ENCODE measurements at regions not wholly inside any gene's neighbourhood (a gene's known extent, or its start where the extent isn't known, plus 50 kb on each side); places are given as distances from the start of the nearest gene placed in this dataset.
"Not testable (repeated sequence)": the region's sequence is repeated elsewhere in the genome, so short reads cannot be mapped to it uniquely, and the experiment has no call there.

- not testable (repeated sequence) for TF ChIP-seq PKNOX1 (IDR thresholded peaks at IDR 0.05); ARNT (IDR thresholded peaks at IDR 0.05); SP1 (IDR thresholded peaks at IDR 0.05); NFRKB (IDR thresholded peaks at IDR 0.05); FOXM1 (IDR thresholded peaks at IDR 0.05; ENCODE audit: borderline replicate concordance); L3MBTL2 (conservative IDR thresholded peaks at IDR 0.05); SUZ12 (IDR thresholded peaks at IDR 0.05)
These were observed 278.9 kb upstream of the FGF13 start for GRCh38 chrX:138990425-138990824.
